SH-SY5Y (cell line): ENCODE measurements at regions not wholly inside any gene's neighbourhood (a gene's known extent, or its start where the extent isn't known, plus 50 kb on each side); places are given as distances from the start of the nearest gene placed in this dataset.

Experiments used
- GATA2 ChIP-seq: IDR thresholded peaks from 2 replicates; pipeline ENCODE4 v1.6.1; 2011; ENCODE audit warnings: mild to moderate bottlenecking, low read depth, low read length
- GATA3 ChIP-seq: IDR thresholded peaks from 2 replicates; pipeline ENCODE4 v1.6.1; 2011; ENCODE audit warnings: low read depth, mild to moderate bottlenecking, low read length, moderate library complexity

DNA sequence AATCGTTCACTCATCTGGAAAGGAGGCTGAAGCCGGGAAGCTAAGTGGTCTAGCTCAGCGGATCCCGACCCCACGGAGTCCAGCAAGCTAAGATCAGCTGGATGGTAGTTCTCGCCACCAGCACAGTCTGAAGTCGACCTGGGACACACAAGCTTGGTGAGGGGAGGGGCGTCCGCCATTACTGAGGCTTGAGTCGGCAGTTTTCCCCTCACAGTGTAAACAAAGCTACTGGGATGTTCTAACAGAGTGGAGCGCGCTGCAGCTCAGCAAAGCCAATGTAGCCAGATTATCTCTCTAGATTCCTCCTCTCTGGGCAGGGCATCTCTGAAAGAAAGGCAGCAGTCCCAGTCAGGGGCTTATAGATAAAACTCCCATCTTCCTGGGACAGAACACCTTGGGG lies 555.4 kb downstream of the BCOR start:
- no peak for TF ChIP-seq GATA2
- TF ChIP-seq GATA3 = no peak

DNA sequence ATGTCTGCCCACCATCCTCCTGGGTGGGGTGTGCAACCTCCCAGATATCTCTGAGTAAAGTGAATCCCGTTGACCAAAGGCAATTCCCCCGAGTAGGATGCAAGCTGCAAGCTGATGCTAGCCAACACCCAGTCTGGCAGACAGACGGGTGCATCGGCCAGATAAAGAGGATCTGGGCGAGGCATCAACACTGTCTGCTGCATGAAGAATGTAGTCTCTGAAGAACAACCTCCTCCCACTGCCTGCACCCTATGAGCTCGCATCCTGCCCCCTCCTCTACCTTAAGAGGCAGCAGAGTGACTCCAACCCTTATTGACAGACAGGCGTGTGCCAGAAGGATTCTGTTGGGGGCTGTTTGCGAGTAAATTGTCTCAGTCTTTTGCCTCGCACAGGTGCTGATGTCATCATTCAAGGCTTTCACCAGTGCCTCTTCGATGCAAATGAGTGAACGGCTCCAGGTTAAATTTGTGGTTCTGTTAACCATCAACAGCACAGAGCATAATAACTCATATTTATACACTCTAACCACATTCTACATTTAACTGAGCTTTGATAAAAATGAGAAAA lies 546.9 kb downstream of the BCOR start:
- TF ChIP-seq GATA2 (no peak), GATA3 (no peak)

DNA sequence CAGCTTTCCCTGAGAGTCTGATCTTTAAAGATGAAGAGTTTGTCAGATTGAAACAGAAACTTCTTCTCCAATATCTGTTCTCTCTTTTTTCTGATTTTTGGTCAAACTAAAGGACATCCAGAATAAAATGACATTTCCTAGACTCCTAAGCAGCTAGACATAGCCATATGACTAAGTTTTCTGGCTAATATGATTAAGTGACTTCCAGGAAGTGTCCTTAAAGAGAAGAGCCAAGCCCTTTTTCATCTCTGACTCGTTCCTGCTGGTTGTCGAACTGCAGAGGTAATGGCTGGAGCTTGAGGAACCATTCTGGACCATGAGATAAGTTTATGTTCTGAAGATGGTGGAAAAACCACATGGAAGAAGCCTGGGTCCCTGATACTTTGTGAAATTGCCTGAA lies 546.0 kb downstream of the BCOR start:
- TF ChIP-seq GATA3 (no peak), GATA2 (no peak)

DNA sequence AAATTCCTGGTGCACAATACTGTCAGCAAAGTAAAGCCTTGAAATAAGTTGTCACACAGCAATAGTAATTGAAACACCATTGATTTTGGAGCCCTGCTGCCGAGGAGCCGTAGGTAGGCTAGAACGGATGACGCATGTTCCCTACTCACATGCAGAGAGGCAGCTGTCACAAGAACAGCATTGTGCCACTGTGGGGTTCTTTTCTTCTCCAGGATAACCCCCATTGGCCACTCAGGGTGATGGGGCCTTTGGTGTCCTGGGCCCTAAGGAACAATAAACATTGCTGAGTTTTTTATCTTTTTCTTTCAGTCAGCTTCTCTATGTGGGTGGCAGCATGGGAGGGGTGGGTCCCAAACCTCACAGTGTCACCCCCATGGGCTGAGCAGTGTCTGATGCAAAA lies 542.3 kb downstream of the BCOR start:
- no peak for TF ChIP-seq GATA2
- no peak for TF ChIP-seq GATA3

- TF ChIP-seq GATA3 (no peak), GATA2 (no peak)
Observed at GRCh38 chrX:39556056-39556455, 541.7 kb downstream of the BCOR start.

GRCh38 chrX:39559229-39559628 lies 538.5 kb downstream of the BCOR start:
- TF ChIP-seq GATA2 (no peak), GATA3 (no peak)

GRCh38 chrX:39560271-39560670 lies 537.5 kb downstream of the BCOR start:
- TF ChIP-seq GATA2 = no peak
- TF ChIP-seq GATA3 = no peak

DNA sequence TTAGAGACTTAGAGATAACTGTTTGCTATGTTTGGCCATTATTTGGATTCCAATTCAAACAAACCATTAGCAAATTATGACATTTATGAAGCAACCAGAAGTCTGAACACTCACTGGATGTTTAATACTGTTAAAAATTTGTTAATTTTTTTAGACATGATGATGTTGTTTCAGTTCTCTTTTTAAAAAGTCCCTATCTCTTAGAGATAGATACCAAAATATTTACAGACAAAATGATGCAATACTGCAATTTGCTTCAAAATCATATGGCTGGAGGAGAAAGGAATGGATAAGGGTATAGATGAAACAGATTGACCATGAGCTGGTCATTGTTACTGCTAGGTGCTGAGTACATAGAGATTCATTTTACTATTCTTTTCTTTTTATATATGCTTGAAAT lies 534.6 kb downstream of the BCOR start:
- no peak for TF ChIP-seq GATA2
- no peak for TF ChIP-seq GATA3

- TF ChIP-seq GATA3 (no peak), GATA2 (no peak)
Observed at GRCh38 chrX:39564751-39565150, 533.0 kb downstream of the BCOR start.

DNA sequence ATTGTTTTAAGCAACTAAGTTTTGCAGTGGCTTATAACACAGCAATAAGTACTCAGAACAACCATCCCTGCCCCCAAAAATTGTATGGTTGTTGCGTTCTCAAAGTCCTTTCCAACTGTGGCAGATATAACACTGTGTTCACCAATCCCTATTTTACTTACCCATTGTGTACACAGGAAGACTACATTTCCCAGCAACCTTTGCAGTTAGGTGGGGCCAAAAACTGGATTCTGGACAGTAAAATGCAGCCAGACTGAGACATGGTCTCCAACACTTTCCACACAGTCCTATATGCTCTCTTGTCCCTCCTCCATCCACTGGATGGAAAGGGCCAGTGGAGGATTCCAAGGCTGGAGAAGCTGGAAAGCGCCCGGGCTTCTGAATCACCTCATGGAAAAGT lies 523.6 kb downstream of the BCOR start:
- TF ChIP-seq GATA3 (no peak), GATA2 (no peak)

DNA sequence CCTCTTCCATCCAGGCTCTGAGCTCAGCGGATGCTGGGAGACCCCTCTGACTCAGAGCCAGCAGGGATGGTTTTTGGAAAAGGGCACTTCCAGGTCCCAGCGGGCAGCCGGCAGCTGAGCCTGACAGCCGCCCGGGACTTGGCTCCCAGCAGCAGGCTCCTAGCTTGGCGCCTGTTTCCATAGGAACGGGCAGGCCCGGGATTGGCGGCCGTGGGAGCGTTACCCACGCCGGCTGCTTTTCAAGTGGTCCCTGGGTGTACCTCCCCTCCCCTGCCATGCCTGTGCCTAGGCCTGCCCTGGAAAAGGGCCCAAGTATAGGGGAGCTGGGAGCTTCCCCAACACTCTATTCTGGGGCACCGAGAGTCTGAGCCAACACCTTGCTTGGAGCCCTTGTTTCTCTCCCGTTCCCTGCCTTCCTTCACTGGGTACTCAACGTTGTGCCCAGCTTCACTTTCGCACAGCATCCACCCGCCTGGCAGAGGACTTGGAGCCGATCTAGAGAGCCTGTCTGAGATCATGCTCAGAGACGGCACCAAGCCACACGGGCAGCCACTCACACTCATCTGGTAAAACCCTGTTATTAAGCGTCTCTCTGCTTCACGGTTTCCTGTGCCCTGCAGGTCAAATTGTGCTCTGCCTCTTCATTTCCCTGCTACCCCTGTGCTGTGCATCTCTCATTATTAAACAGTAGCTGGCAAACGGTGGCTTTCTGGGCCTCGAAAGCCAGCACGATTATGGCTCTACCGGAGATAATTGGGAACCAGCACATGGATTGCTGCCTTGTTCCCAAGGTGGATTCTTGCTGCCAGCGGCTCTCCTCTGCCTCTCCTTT lies 521.5 kb downstream of the BCOR start:
- TF ChIP-seq GATA3 (no peak), GATA2 (no peak)

- TF ChIP-seq GATA2 = no peak
- no peak for TF ChIP-seq GATA3
Observed at GRCh38 chrX:39577206-39577984, 520.4 kb downstream of the BCOR start.

- TF ChIP-seq GATA2 (no peak), GATA3 (no peak)
Observed at GRCh38 chrX:39577985-39578869, 519.5 kb downstream of the BCOR start.

DNA sequence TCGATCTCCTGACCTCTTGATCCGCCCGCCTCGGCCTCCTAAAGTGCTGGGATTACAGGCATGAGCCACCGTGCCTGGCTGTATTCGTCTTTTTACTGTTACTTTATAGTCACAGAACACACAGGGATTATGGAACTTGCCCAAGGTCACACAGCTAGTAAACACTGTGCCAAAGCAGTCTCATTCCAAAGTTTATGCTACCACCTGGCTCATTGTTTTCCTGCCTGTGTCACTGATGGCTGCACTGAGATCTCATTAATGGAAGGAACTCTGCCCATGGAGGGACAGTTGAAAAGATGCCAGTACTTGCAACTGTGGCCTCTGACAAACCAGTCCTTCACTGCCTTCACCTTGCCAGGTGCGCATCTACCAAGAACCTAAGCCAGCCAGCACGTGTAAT lies 517.7 kb downstream of the BCOR start:
- no peak for TF ChIP-seq GATA2
- no peak for TF ChIP-seq GATA3
